Mesenchymal stem cell (in vitro differentiated cells and primary cell): ENCODE measurements at regions not wholly inside any gene's neighbourhood (a gene's known extent, or its start where the extent isn't known, plus 50 kb on each side); places are given as distances from the start of the nearest gene placed in this dataset.

ENCODE experiments used
- DNase-seq: peaks from one replicate; pipeline ENCODE4 v3.0.0-alpha.2; 2013
- H2AFZ ChIP-seq: one replicate; pipeline ENCODE4 v1.6.1; 2013; ENCODE audit warnings: low read depth, mild to moderate bottlenecking, control low read depth, inconsistent platforms, low read length, moderate library complexity
- H2AK5ac ChIP-seq: 2 replicates; pipeline ENCODE4 v1.6.1; 2013; ENCODE audit warnings: low read length, moderate library complexity, mild to moderate bottlenecking, inconsistent platforms; ENCODE audit not compliant: severe bottlenecking
- H2BK120ac ChIP-seq: one replicate; pipeline ENCODE4 v1.6.1; 2013; ENCODE audit warnings: low read depth, mild to moderate bottlenecking, inconsistent platforms, low read length, moderate library complexity
- H2BK12ac ChIP-seq, 2 experiments: one replicate each; pipeline ENCODE4 v1.6.1; 2013; ENCODE audit warnings: inconsistent platforms in 2 of 2, low read length in 2 of 2, mild to moderate bottlenecking in 2 of 2, moderate library complexity in 2 of 2, control low read depth in 1 of 2
- H2BK15ac ChIP-seq: one replicate; pipeline ENCODE4 v1.6.1; 2013; ENCODE audit warnings: mild to moderate bottlenecking, low read depth, inconsistent platforms; ENCODE audit not compliant: poor library complexity, severe bottlenecking
- H2BK5ac ChIP-seq: 2 replicates; pipeline ENCODE4 v1.6.1; 2013; ENCODE audit warnings: low read depth, mild to moderate bottlenecking, low read length, control low read depth, inconsistent platforms; ENCODE audit not compliant: poor library complexity, severe bottlenecking
- H3K14ac ChIP-seq, 2 experiments: one replicate each; pipeline ENCODE4 v1.6.1; 2013; ENCODE audit warnings: inconsistent platforms in 2 of 2, low read length in 2 of 2, control low read depth in 1 of 2, mild to moderate bottlenecking in 1 of 2, moderate library complexity in 1 of 2
- H3K18ac ChIP-seq, 2 experiments: one replicate each; pipeline ENCODE4 v1.6.1; 2013; ENCODE audit warnings: inconsistent platforms in 2 of 2, low read length in 2 of 2, control low read depth in 1 of 2, low read depth in 1 of 2, mild to moderate bottlenecking in 1 of 2
- H3K23ac ChIP-seq, 2 experiments: one replicate each; pipeline ENCODE4 v1.6.1; 2013; ENCODE audit warnings: inconsistent platforms in 2 of 2, low read length in 2 of 2, mild to moderate bottlenecking in 2 of 2, moderate library complexity in 2 of 2, control low read depth in 1 of 2
- H3K27ac ChIP-seq: 2 replicates; pipeline ENCODE4 v1.5.1; 2013; ENCODE audit warnings: mild to moderate bottlenecking, moderate library complexity, low read length, control low read depth, inconsistent platforms; ENCODE audit not compliant: poor library complexity, severe bottlenecking
- H3K27me3 ChIP-seq, 2 experiments: 2 replicates each; pipeline versions ENCODE4 v1.6.1 to v1.7.0; 2013; ENCODE audit warnings: low read length in 2 of 2, mild to moderate bottlenecking in 2 of 2, moderate library complexity in 2 of 2, control low read depth in 1 of 2, inconsistent platforms in 1 of 2; ENCODE audit not compliant: control insufficient read depth in 1 of 2, insufficient read depth in 1 of 2
- H3K36me3 ChIP-seq, 2 experiments: 2 replicates each; pipeline versions ENCODE4 v1.6.1 to v1.7.0; 2013; ENCODE audit warnings: low read length in 2 of 2, control low read depth in 1 of 2, inconsistent platforms in 1 of 2, low read depth in 1 of 2, mild to moderate bottlenecking in 1 of 2; ENCODE audit not compliant: insufficient read depth in 2 of 2, control insufficient read depth in 1 of 2
- H3K4ac ChIP-seq, 2 experiments: one replicate each; pipeline ENCODE4 v1.6.1; 2013; ENCODE audit warnings: inconsistent platforms in 2 of 2, low read length in 2 of 2, mild to moderate bottlenecking in 2 of 2, moderate library complexity in 2 of 2, control low read depth in 1 of 2, low read depth in 1 of 2
- H3K4me1 ChIP-seq: 2 replicates; pipeline ENCODE4 v1.6.1; 2013; ENCODE audit warnings: low read depth, low read length, control low read depth; ENCODE audit not compliant: control insufficient read depth, insufficient read depth
- H3K4me2 ChIP-seq: 2 replicates; pipeline ENCODE4 v1.6.1; 2013; ENCODE audit warnings: low read length, mild to moderate bottlenecking, inconsistent platforms; ENCODE audit not compliant: poor library complexity, severe bottlenecking
- H3K4me3 ChIP-seq, 2 experiments: 2 replicates each; pipeline versions ENCODE4 v1.5.1 to v1.7.0; 2013; ENCODE audit warnings: low read length in 2 of 2, mild to moderate bottlenecking in 2 of 2, control low read depth in 1 of 2, low read depth in 1 of 2; ENCODE audit not compliant: insufficient read depth in 1 of 2
- H3K79me1 ChIP-seq: replicated peaks from 2 replicates; pipeline ENCODE4 v1.6.1; 2013; ENCODE audit warnings: mild to moderate bottlenecking, control low read depth, low read length, inconsistent platforms; ENCODE audit not compliant: poor library complexity, severe bottlenecking
- H3K9ac ChIP-seq: 2 replicates; pipeline ENCODE4 v1.7.0; 2013; ENCODE audit warnings: mild to moderate bottlenecking, low read length, moderate library complexity
- H3K9me3 ChIP-seq: 2 replicates; pipeline ENCODE4 v1.7.0; 2013; ENCODE audit warnings: mild to moderate bottlenecking, low read length; ENCODE audit not compliant: control insufficient read depth
- H4K8ac ChIP-seq: one replicate; pipeline ENCODE4 v1.6.1; 2013; ENCODE audit warnings: inconsistent platforms, mild to moderate bottlenecking, low read length, moderate library complexity
- H4K91ac ChIP-seq: one replicate; pipeline ENCODE4 v1.6.1; 2013; ENCODE audit warnings: mild to moderate bottlenecking, low read length, inconsistent platforms
- WGBS: methylation state at CpG from one replicate; pipeline ENCODE4 v1.1.7; 2013; ENCODE audit warnings: mixed read lengths; 5-methylcytosine and 5-hydroxymethylcytosine counted together

- Histone ChIP-seq H3K27ac (no peak overlapping the region), H4K8ac (no peak overlapping the region)
Observed at GRCh38 chr14:86525673-86526072, 995.7 kb downstream of the FLRT2 start.

GRCh38 chr14:86521843-86522242 is 991.9 kb downstream of the FLRT2 start:
- no peak overlapping the region for H3K23ac ChIP-seq
- H3K79me1 ChIP-seq = no peaks in the 10 kb centered on the region
- no peaks in the 10 kb centered on the region for H3K4me1 ChIP-seq
- H3K36me3 ChIP-seq = no peaks in the 10 kb centered on the region
- WGBS = 83% methylated on average over 1 of the region's 1 CpG
- no peak overlapping the region for H4K91ac ChIP-seq
- no peak overlapping the region for H2BK5ac ChIP-seq
- H3K4ac ChIP-seq = no peak overlapping the region
- H2BK15ac ChIP-seq = no peak overlapping the region
- H3K9me3 ChIP-seq = no peaks in the 10 kb centered on the region
- H4K8ac ChIP-seq = no peak overlapping the region
- H3K27ac ChIP-seq = no peak overlapping the region
- no peak overlapping the region for H3K4me3 ChIP-seq
- H3K27me3 ChIP-seq = no peaks in the 10 kb centered on the region
- H3K18ac ChIP-seq = no peak overlapping the region
- H2BK120ac ChIP-seq = no peak overlapping the region
- no peak for DNase-seq
- H2BK12ac ChIP-seq = no peak overlapping the region
- H3K14ac ChIP-seq = no peak overlapping the region
- H2AK5ac ChIP-seq = no peak overlapping the region
- no peak overlapping the region for H2AFZ ChIP-seq
- H3K4me2 ChIP-seq = no peak overlapping the region
- no peak overlapping the region for H3K9ac ChIP-seq

More at GRCh38 chr14:86525673-86526072, 995.7 kb downstream of the FLRT2 start:
- Histone ChIP-seq H3K18ac (no peak overlapping the region), H3K4me1 (no peaks in the 10 kb centered on the region), H3K4me2 (no peak overlapping the region), H3K14ac (no peak overlapping the region), H2AFZ (no peak overlapping the region), H3K27me3 (no peaks in the 10 kb centered on the region), H3K79me1 (no peaks in the 10 kb centered on the region), H2BK5ac (no peak overlapping the region), H3K36me3 (no peaks in the 10 kb centered on the region), H2BK12ac (no peak overlapping the region), H3K9ac (no peak overlapping the region), H3K23ac (no peak overlapping the region), H2BK120ac (no peak overlapping the region), H4K91ac (no peak overlapping the region), H2BK15ac (no peak overlapping the region), H2AK5ac (no peak overlapping the region), H3K4me3 (no peak overlapping the region), H3K4ac (no peak overlapping the region), H3K9me3 (no peaks in the 10 kb centered on the region)
- 80% methylated on average over 3 of the region's 3 CpGs for WGBS
- DNase-seq = no peak

GRCh38 chr14:86521031-86521730 is 991.2 kb downstream of the FLRT2 start:
- Histone ChIP-seq H2BK120ac (no peak overlapping the region), H3K79me1 (no peaks in the 10 kb centered on the region), H3K9ac (no peak overlapping the region), H2BK5ac (no peak overlapping the region), H3K4me2 (no peak overlapping the region), H3K14ac (no peak overlapping the region), H3K4ac (no peak overlapping the region), H3K9me3 (no peaks in the 10 kb centered on the region), H2BK15ac (no peak overlapping the region), H4K91ac (no peak overlapping the region), H3K36me3 (no peaks in the 10 kb centered on the region), H3K4me1 (no peaks in the 10 kb centered on the region), H3K23ac (no peak overlapping the region), H2AFZ (no peak overlapping the region), H3K27ac (no peak overlapping the region), H2AK5ac (no peak overlapping the region), H4K8ac (no peak overlapping the region), H2BK12ac (no peak overlapping the region), H3K18ac (no peak overlapping the region), H3K4me3 (no peak overlapping the region), H3K27me3 (no peaks in the 10 kb centered on the region)
- 95% methylated on average over 5 of the region's 6 CpGs for WGBS
- DNase-seq = no peak

- Histone ChIP-seq H3K18ac (no peak overlapping the region), H2BK5ac (no peak overlapping the region), H3K4me1 (no peaks in the 10 kb centered on the region), H3K4ac (no peak overlapping the region), H3K9me3 (no peaks in the 10 kb centered on the region), H3K79me1 (no peaks in the 10 kb centered on the region), H3K14ac (no peak overlapping the region), H2BK12ac (no peak overlapping the region), H4K8ac (no peak overlapping the region), H3K27ac (no peak overlapping the region), H2AFZ (no peak overlapping the region), H3K4me2 (no peak overlapping the region), H3K27me3 (no peaks in the 10 kb centered on the region), H3K4me3 (no peak overlapping the region), H3K36me3 (no peaks in the 10 kb centered on the region), H2BK120ac (no peak overlapping the region), H4K91ac (no peak overlapping the region), H3K9ac (no peak overlapping the region), H2BK15ac (no peak overlapping the region), H2AK5ac (no peak overlapping the region), H3K23ac (no peak overlapping the region)
- DNase-seq = no peak
- 43% methylated on average over 1 of the region's 2 CpGs for WGBS
Observed at GRCh38 chr14:86518298-86518697, 988.4 kb downstream of the FLRT2 start.
